PC-3 (cell line): ENCODE measurements at regions not wholly inside any gene's neighbourhood (a gene's known extent, or its start where the extent isn't known, plus 50 kb on each side); places are given as distances from the start of the nearest gene placed in this dataset.

ENCODE experiments used
- EZH2 ChIP-seq: fragments of 300-600 bp; sonication (generic); IDR thresholded peaks from one replicate; pipeline ENCODE4 v1.6.1; 2017; ENCODE audit warnings: antibody characterized with exemption, mild to moderate bottlenecking, low read length; ENCODE audit not compliant: unreplicated experiment
- EZH2phosphoT487 ChIP-seq: fragments of 300-600 bp; sonication (generic); IDR thresholded peaks from 2 replicates; pipeline ENCODE4 v1.6.1; 2018; ENCODE audit warnings: mild to moderate bottlenecking, antibody characterized with exemption, low read length, borderline replicate concordance
- TF ChIP-seq, protein P1 (sequence below): fragments of 300-600 bp; sonication (generic); conservative IDR thresholded peaks from 2 replicates; pipeline ENCODE4 v1.5.1; 2017; ENCODE audit warnings: antibody characterized with exemption, low read depth, mild to moderate bottlenecking, low read length

DNA sequence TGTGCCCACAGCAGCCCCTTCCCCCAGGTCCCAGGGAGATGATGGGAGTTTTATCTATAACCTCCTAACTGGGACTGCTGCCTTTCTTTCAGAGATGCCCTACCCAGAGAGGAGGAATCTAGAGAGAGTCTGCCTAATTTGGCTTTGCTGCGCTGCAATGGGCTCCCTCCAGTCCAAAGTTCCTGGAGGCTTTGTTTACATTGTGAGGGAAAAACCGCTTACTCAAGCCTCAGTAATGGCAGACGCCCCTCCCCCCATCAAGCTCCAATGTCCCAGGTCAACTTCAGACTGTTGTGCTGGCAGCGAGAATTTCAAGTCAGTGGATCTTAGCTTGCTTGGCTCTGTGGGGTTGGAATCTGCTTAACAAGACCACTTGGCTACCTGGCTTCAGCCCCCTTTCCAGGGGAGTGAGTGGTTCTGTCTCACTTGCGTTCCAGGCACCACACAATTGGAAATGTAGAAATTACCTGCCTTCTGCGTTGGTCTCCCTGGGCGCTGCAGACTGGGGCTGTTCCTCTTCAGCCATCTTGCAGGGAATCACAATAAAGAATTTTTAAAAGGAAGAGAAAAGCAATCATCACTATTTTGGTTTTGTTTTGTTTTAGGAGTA is 262.5 kb downstream of the FOXG1 start:
- TF ChIP-seq, protein P1, sequence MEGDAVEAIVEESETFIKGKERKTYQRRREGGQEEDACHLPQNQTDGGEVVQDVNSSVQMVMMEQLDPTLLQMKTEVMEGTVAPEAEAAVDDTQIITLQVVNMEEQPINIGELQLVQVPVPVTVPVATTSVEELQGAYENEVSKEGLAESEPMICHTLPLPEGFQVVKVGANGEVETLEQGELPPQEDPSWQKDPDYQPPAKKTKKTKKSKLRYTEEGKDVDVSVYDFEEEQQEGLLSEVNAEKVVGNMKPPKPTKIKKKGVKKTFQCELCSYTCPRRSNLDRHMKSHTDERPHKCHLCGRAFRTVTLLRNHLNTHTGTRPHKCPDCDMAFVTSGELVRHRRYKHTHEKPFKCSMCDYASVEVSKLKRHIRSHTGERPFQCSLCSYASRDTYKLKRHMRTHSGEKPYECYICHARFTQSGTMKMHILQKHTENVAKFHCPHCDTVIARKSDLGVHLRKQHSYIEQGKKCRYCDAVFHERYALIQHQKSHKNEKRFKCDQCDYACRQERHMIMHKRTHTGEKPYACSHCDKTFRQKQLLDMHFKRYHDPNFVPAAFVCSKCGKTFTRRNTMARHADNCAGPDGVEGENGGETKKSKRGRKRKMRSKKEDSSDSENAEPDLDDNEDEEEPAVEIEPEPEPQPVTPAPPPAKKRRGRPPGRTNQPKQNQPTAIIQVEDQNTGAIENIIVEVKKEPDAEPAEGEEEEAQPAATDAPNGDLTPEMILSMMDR = no peak
- TF ChIP-seq EZH2 (no peak), EZH2phosphoT487 (no peak)
